Activated T-helper 1 cell treated with anti-CD3 and anti-CD28 coated beads, Interleukin-2, amount 50 U/mL, for 16 hours (primary cell): ENCODE measurements at regions not wholly inside any gene's neighbourhood (a gene's known extent, or its start where the extent isn't known, plus 50 kb on each side); places are given as distances from the start of the nearest gene placed in this dataset.
"Not testable (repeated sequence)": the region's sequence is repeated elsewhere in the genome, so short reads cannot be mapped to it uniquely, and the experiment has no call there.

Source experiments
- DNase-seq, 2 donors: peaks; one replicate each; pipeline ENCODE4 v3.0.0-alpha.2; 2020; ENCODE audit warnings: low read depth in 1 of 2, low spot score in 1 of 2

DNA sequence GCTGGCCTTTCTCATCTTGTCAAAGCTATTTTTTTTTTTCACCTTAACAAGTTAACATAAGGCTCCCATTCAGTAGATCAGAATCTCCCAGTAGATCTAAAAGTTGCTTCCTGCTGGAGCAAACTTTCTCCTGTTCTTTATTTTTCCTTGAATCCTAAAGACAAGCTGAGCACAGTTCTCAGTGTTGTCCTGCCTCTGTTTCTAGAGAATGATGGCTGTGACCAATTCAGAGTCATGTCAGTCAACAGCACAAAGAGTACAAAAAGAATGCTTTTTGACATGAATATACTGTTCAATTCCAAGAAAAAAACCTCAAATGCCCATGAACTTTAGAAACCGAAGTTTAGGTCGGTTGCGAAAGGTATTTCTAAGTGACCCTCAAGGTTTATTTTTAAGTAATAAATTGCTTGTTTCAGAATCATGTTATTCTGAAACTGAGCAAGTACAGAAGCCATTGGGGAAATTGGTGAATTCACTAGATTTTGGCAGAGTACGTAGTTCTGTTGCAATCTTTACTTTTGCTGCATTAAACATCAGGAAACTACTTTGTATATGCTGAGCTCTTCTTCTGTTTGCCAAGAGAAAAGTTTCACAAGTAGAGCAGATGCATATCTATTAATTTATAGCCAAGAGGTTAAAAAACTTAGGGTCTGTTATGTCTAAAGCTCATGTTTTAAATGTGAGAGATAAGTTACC, 161.7 kb upstream of the RPS23 start:
- DNase-seq, result no peak

DNA sequence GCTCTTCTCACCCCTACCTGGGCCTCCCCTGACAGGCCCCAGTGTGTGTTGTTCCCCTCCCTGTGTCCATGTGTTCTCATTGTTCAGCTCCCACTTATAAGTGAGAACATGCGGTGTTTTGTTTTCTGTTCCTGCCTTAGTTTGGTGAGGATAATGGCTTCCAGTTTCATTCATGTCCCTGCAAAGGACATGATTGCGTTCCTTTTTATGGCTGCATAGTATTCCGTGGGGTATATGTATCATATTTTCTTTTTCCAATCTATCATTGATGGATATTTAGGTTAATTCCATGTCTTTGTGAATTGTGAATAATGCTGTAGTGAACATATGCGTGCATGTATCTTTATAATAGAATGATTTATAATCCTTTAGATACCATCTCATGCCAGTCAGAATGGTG, 159.4 kb upstream of the RPS23 start:
- DNase-seq, result not testable (repeated sequence)

- no peak for DNase-seq
Observed at GRCh38 chr5:82436291-82436690, 158.1 kb upstream of the RPS23 start.

- DNase-seq, result not testable (repeated sequence)
Observed at GRCh38 chr5:82434696-82435660, 156.8 kb upstream of the RPS23 start.

GRCh38 chr5:82426464-82427154, 148.5 kb upstream of the RPS23 start:
- no peak for DNase-seq

DNA sequence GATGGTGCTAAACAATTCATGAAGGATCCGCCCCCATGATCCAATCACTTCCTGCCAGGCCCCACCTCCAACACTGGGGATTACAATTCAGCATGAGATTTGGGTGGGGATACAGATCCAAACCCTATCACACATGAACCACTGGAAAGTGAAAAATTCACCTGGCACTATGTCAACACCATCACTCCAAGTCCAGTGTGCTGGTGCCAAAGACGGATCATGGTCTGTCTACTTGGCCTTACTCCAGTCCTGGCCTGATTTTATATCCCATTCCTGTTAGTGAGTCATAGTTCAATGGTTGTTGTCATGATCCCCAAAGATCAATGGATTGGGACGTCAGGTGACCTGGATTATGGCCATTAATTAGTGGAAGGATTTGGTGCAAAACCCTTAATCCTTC, 147.4 kb upstream of the RPS23 start:
- no peak for DNase-seq

DNA sequence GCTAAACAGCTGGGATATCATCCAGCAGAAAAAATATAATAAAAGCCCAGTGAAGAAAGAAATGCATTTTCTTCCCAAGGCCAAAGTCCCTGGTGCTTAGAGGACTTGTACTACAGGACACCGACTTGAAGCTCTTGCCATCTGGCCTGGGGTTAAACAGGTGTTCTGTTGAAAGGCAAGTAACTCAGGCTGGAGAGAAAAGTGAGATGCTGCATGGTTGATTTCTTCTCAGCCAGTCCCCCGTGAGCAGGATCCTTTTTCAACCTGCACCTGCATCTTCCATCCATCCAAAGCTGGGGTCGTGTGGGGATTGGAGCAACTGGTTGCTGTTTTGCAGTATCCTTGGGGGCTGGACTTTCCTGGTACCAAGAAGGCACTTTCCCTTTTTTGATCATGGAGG, 146.1 kb upstream of the RPS23 start:
- no peak for DNase-seq

DNA sequence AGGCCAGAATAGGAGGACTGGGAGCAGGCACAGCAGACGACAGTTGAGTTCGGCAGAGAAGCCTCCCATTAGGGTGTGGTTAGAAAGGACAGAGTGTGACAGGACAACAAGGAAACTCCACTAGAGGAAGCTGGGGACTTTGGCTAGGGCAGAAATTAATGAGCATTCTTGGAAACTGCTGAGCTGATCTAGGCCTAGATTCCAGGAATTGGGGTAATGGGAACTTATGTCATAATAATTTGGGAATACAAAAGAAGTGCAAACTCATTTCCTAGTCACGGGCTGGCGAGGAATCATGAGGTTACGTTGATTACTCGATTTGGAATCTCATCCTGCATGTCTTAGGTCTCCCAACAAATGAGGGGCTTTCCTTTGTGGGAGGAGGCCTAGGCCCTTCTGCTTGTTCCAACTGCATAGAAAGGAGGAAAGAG, 144.6 kb upstream of the RPS23 start:
- no peak for DNase-seq

GRCh38 chr5:82422001-82422740, 144.0 kb upstream of the RPS23 start:
- DNase-seq, result no peak

- no peak for DNase-seq
Observed at GRCh38 chr5:82421119-82421518, 143.0 kb upstream of the RPS23 start.

DNA sequence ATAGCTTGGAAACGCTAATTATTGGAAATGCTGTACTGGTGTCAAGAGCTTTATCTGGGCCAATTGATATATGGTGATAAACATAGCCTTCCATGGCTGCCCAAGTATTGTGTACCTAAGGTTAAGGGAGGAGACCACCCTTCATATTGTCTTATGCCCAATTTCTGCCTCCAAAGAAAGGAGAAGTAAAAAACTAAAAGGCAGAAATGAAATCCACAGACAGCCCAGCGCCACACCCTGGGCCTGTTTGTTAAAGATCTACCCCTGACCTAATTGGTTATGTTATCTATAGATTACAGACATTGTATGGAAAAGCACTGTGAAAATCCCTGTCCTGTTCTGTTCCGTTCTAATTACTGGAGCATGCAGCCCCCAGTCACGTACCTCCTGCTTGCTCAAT, 142.4 kb upstream of the RPS23 start:
- DNase-seq, result not testable (repeated sequence)

DNA sequence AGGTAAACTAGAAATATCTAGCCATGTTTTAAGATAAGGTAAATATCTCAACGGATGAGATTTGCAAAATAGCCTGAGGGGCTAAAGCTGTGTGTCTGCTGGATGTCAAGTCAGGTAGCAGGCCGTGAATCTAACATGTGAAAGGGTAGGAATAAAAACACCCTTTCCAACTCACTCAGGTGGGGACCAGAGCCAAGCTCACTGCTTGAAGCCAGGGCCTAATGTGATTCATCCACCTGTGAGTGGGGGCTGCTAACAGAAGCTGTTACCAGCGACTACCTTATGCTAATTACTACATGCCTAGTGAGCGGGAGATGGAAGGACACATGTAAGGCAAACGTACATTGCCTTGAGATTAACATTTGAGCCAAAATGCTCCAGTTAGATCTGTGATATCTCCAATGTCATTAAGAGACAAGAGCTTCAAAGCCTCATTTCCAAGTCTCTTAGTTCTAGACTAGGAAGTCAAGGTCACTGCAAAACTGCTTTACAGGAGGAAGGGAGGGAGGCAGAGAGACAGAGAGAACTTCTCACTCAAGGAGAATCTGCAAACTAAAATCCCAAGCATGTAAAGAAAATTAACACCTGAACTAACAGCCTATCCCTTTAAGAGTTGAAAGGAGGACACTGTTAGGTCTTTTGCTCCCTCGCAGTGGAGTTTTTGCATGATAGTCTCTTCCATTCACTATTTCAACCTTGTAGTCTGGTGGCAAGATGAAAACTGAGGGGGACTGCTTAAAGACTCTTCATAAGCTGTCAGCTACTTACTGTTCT, 141.6 kb upstream of the RPS23 start:
- DNase-seq, result no peak

GRCh38 chr5:82418608-82418950, 140.4 kb upstream of the RPS23 start:
- no peak for DNase-seq

- DNase-seq, result no peak
Observed at GRCh38 chr5:82417776-82418607, 139.8 kb upstream of the RPS23 start.

DNA sequence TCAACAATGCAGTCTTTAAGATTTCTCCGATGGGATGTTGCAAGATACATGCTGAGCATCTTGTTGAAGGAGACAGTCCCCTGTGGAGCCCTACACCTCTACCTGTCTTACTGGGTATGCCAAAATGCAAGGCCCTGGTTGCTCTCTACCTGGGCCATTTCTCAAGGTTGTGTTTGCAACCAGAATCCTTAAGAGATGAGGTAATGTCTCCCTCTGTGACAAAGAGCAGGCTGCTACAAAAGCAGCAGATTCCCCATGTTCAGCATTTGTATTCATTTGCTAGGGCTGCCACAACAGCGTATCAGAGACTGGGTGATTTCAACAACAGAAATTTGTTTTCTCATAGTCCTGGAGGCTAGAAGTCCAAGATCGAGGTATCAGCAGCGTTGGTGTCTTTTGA, 138.4 kb upstream of the RPS23 start:
- no peak for DNase-seq

DNA sequence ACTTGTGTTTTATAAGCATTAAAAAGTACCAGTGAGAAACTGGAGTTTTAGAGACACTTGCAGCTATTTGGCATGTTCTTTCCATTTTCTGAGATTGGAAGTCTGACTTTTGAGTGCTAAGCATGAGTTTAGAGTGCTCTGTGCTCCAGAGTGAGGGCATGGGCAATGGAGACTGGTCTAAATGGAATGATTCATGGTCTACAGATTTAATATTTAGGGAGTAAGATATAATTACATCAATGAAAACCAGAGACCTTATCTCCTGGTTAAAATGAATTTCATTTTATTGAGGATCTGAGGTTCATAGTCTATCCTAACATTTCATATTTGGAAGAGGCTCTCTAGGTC, 135.9 kb upstream of the RPS23 start:
- no peak for DNase-seq

DNA sequence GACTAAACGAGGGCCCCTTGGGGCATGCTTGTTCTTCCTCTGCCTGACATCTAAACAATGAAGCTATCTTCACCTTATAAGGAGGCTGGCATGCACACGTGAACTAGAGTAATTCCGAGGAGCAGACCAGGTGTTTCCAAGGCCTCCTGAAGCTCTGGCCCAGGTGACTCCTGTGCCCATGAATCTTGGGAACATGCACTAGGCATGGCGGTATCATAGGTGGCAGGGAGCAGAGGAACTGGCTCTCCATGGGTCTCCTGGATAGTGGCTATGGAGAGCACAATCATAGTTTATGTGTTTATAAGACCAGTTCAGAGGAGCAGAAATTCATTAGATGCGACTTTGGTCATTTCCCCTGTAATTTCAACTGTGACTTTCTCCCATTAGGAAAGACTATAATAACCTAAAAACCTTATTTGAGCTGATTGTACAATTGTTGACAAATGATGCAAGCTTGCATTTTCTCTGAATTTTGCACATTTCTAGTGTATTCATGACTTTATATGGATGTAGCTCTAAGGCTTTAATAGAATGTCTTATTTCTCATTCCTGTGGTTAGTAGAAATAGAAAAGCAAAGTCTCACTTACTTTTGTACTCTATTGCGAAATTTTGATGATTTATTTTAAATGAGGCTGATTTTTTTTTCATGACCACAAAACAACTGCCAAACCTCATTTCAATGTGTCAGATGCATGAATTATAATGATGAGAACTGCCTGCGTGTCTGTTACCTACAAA, 135.3 kb upstream of the RPS23 start:
- no peak for DNase-seq

DNA sequence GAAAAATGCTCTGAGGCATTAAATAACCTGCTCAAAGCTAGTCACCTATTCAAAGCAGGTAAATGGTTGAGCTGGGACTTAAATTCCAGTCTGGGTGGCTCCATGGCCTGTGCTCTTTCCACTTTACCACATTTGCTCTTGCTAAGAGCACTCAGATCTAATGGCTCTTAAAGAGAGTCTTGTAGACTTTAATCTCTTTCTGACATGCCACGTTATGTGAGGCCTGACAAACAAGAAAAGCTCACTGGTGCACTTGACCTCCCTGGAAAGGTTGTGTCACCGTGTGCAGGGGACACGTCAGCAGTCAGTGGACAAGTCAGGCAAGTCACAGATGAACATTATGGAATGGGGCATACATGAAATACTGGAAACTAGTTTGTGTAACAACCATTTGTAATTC, 129.9 kb upstream of the RPS23 start:
- no peak for DNase-seq

GRCh38 chr5:82406205-82406773, 128.1 kb upstream of the RPS23 start:
- DNase-seq, result no peak
